ENCODE measurements at regions not wholly inside any gene's neighbourhood (a gene's known extent, or its start where the extent isn't known, plus 50 kb on each side); places are given as distances from the start of the nearest gene placed in this dataset.
"Not testable (repeated sequence)": the region's sequence is repeated elsewhere in the genome, so short reads cannot be mapped to it uniquely, and the experiment has no call there.

DNA sequence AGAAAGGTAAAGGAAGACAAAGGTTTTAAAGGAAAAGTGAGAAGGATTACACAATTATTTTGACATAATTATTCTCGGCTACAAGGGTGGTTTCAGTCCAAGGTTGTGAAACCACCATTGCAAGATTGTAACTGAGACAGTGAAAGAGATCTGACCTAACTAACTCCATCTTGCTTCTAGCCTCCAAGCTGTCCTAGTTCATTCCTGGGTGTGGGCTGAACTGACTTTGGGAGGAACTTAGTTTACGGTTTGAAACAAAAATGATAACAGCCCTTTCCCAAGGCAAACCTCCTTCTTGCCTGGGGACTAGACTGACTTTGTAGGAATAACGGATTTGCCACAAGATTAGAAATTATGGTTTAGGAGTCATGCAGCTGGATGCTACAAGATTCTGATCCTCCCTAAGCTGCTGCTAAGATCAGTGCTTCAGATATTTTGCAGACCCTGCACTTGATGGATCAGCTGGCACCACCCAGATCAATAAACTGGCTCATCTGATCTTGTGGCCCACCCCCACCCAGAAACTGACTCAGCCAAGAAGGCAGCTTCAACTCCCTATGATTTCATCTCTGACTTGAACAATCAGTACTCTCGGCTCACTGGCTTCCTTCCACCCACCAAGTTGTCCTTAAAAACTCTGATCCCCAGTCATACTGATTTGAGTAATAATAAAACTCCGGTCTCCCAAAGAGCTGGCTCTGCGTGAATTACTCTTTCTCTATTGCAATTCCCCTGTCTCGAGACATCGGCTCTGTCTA lies 57.7 kb upstream of the AADACL2 start:
- H3K4me1 Mint-ChIP-seq (ENCODE audit: low read depth) = no peaks in the 10 kb centered on the region

DNA sequence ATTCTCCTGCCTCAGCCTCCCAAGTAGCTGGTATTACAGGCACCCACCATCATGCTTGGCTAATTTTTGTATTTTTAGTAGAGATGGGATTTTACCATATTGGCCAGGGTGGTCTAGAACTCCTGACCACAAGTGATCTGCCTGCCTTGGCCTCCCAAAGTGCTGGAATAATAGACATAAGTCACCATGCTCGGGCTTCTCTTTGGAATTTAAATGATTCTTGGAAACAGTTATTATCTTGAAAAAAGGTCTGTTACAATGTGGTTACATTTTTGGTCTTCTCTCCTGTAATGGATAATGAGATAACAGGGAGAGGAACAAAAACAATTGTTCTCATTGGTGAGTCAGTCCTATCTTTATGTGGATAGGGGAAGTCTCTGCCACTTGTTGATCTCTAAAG lies 59.8 kb upstream of the AADACL2 start:
- DNase-seq (ENCODE audit: low spot score, unreplicated experiment) = no peak
- no peak for TF ChIP-seq CTCF (IDR thresholded peaks at IDR 0.05; ENCODE audit: unreplicated experiment)
- no peaks in the 10 kb centered on the region for H3K4me1 Mint-ChIP-seq (ENCODE audit: low read depth)
- no peak overlapping the region for H3K27ac Mint-ChIP-seq
- H3K27me3 Mint-ChIP-seq = no peaks in the 10 kb centered on the region
- no peak overlapping the region for H3K4me3 Mint-ChIP-seq (ENCODE audit: low read depth)
- H3K9me3 Mint-ChIP-seq (ENCODE audit: low read depth) = peaks cover 19% of the 10 kb centered on the region
- H3K36me3 Mint-ChIP-seq (ENCODE audit: insufficient read depth) = no peaks in the 10 kb centered on the region

More for the DNA sequence above, 57.7 kb upstream of the AADACL2 start:
- H3K4me3 Mint-ChIP-seq (ENCODE audit: low read depth) = no peak overlapping the region
- DNase-seq (ENCODE audit: low spot score, unreplicated experiment) = no peak
- no peaks in the 10 kb centered on the region for H3K27me3 Mint-ChIP-seq
- no peaks in the 10 kb centered on the region for H3K36me3 Mint-ChIP-seq (ENCODE audit: insufficient read depth)
- H3K27ac Mint-ChIP-seq = no peak overlapping the region
- peaks cover 18% of the 10 kb centered on the region for H3K9me3 Mint-ChIP-seq (ENCODE audit: low read depth)
- TF ChIP-seq CTCF (IDR thresholded peaks at IDR 0.05; ENCODE audit: unreplicated experiment) = no peak

DNA sequence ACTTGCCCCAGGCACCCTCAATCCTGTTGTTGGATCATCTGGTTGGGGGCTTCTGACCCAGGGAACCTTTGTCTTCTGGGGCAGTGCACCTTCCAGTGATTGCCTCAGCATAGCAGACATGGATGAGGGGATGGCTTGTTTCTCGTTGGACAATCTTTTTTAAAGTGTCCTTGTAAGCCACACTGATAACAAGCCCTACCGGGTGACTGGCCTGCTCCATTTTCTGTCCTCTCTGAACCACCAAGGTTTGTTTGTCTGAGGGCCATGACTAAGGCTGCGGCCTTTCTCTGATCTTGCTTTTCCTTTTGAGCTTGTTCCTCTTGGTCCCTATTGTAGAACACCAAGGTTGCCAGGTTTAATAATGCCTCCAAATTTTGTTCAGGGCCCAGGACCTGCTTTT lies 66.0 kb upstream of the AADACL2 start:
- not testable (repeated sequence) for DNase-seq (ENCODE audit: low spot score, unreplicated experiment); H3K4me1 Mint-ChIP-seq (ENCODE audit: low read depth); H3K4me3 Mint-ChIP-seq (ENCODE audit: low read depth); H3K27ac Mint-ChIP-seq; H3K27me3 Mint-ChIP-seq; H3K36me3 Mint-ChIP-seq (ENCODE audit: insufficient read depth)
- H3K9me3 Mint-ChIP-seq (ENCODE audit: low read depth) = peaks cover 18% of the 10 kb centered on the region

- H3K4me3 Mint-ChIP-seq (ENCODE audit: low read depth) = no peak overlapping the region
- H3K27me3 Mint-ChIP-seq = no peaks in the 10 kb centered on the region
- no peaks in the 10 kb centered on the region for H3K36me3 Mint-ChIP-seq (ENCODE audit: insufficient read depth)
- DNase-seq (ENCODE audit: low spot score, unreplicated experiment) = no peak
- no peak overlapping the region for H3K27ac Mint-ChIP-seq
- no peak for TF ChIP-seq CTCF (IDR thresholded peaks at IDR 0.05; ENCODE audit: unreplicated experiment)
- H3K4me1 Mint-ChIP-seq (ENCODE audit: low read depth) = peaks cover 2% of the 10 kb centered on the region
- no peaks in the 10 kb centered on the region for H3K9me3 Mint-ChIP-seq (ENCODE audit: low read depth)
Measured at GRCh38 chr3:151660885-151661284, 72.8 kb upstream of the AADACL2 start.

DNA sequence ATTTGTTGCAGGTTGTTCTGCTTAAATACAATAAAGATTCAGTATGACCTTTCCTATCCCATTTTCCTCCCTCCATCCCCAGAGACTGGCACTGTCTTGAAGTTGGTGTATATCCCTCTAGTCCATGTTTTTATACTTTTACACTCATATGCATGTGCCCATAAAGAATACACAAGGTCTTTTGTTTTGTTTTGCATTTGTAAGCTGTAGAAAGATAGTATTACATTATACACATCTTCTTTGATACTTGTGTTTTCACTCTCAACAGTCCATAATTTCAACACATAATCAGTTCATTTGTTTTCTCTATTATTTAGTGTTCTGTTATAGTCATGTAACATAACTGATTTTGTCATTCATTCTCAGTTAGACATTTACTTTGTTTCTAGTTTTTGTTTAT lies 88.7 kb upstream of the AADACL2 start:
- Mint-ChIP-seq H3K4me3 (ENCODE audit: low read depth) (no peak overlapping the region), H3K4me1 (ENCODE audit: low read depth) (no peaks in the 10 kb centered on the region), H3K36me3 (ENCODE audit: insufficient read depth) (no peaks in the 10 kb centered on the region), H3K27ac (no peak overlapping the region), H3K27me3 (no peaks in the 10 kb centered on the region), H3K9me3 (ENCODE audit: low read depth) (no peaks in the 10 kb centered on the region)
- DNase-seq (ENCODE audit: low spot score, unreplicated experiment) = no peak
- no peak for TF ChIP-seq CTCF (IDR thresholded peaks at IDR 0.05; ENCODE audit: unreplicated experiment)

- no peak overlapping the region for H3K27ac Mint-ChIP-seq
- TF ChIP-seq CTCF (IDR thresholded peaks at IDR 0.05; ENCODE audit: unreplicated experiment) = no peak
- H3K27me3 Mint-ChIP-seq = no peaks in the 10 kb centered on the region
- DNase-seq (ENCODE audit: low spot score, unreplicated experiment) = no peak
- H3K36me3 Mint-ChIP-seq (ENCODE audit: insufficient read depth) = no peaks in the 10 kb centered on the region
- H3K4me3 Mint-ChIP-seq (ENCODE audit: low read depth) = no peak overlapping the region
- H3K4me1 Mint-ChIP-seq (ENCODE audit: low read depth) = no peaks in the 10 kb centered on the region
- H3K9me3 Mint-ChIP-seq (ENCODE audit: low read depth) = no peaks in the 10 kb centered on the region
Measured at GRCh38 chr3:151644020-151644620, 89.6 kb upstream of the AADACL2 start.
